Umbilical cord (tissue), 1 donor: ENCODE measurements at regions not wholly inside any gene's neighbourhood (a gene's known extent, or its start where the extent isn't known, plus 50 kb on each side); places are given as distances from the start of the nearest gene placed in this dataset.
"Not testable (repeated sequence)": the region's sequence is repeated elsewhere in the genome, so short reads cannot be mapped to it uniquely, and the experiment has no call there.

Experiments
- DNase-seq: peaks from one replicate; pipeline ENCODE4 v3.0.0-alpha.2; 2015; ENCODE audit warnings: low spot score

- DNase-seq, result no peak
Measured at GRCh38 chr21:33972539-33972938, 56.9 kb upstream of the ATP5PO start.

- peak; percentile 57 for DNase-seq
Measured at GRCh38 chr21:33971492-33972013, 55.9 kb upstream of the ATP5PO start.

- no peak for DNase-seq
Measured at GRCh38 chr21:33969581-33969980, 54.0 kb upstream of the ATP5PO start.

- DNase-seq, result peak; percentile 46
Measured at GRCh38 chr21:33968995-33969348, 53.4 kb upstream of the ATP5PO start.

- DNase-seq, result peak; percentile 61
Measured at GRCh38 chr21:33968080-33968994, 52.7 kb upstream of the ATP5PO start.

GRCh38 chr21:33967086-33967571 is 51.5 kb upstream of the ATP5PO start:
- peak; percentile 59 for DNase-seq

GRCh38 chr21:33966324-33966949 is 50.8 kb upstream of the ATP5PO start:
- no peak for DNase-seq

GRCh38 chr21:33965662-33966061 is 50.1 kb upstream of the ATP5PO start:
- not testable (repeated sequence) for DNase-seq
